GM21423 (cell line): ENCODE measurements at regions not wholly inside any gene's neighbourhood (a gene's known extent, or its start where the extent isn't known, plus 50 kb on each side); places are given as distances from the start of the nearest gene placed in this dataset.

Experiments used
- ATAC-seq: cut with Tn5 transposase; IDR thresholded peaks from one replicate; pipeline ENCODE4 v1.9.1; 2021; ENCODE audit warnings: mild to moderate bottlenecking, moderate library complexity; ENCODE audit not compliant: unreplicated experiment

DNA sequence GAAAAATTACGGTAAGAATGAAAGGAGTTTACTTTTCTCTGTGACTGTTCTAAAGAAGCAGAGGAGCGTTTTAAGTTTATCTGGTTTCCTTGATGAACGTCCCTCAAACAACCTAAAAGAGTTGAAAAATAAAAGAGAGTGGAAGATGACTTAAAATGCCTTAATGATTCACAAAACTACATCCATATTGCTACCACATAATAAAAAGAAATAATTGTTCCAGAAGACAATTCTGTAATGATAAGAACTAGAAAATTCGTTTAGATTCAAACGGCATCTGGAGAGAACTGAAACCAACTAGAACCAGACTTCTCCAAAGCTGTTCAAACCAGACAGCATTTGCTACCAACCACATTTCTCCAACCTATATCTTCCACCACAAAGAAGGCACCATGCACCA lies 68.1 kb downstream of the TEKT4 start:
- ATAC-seq: no peak

DNA sequence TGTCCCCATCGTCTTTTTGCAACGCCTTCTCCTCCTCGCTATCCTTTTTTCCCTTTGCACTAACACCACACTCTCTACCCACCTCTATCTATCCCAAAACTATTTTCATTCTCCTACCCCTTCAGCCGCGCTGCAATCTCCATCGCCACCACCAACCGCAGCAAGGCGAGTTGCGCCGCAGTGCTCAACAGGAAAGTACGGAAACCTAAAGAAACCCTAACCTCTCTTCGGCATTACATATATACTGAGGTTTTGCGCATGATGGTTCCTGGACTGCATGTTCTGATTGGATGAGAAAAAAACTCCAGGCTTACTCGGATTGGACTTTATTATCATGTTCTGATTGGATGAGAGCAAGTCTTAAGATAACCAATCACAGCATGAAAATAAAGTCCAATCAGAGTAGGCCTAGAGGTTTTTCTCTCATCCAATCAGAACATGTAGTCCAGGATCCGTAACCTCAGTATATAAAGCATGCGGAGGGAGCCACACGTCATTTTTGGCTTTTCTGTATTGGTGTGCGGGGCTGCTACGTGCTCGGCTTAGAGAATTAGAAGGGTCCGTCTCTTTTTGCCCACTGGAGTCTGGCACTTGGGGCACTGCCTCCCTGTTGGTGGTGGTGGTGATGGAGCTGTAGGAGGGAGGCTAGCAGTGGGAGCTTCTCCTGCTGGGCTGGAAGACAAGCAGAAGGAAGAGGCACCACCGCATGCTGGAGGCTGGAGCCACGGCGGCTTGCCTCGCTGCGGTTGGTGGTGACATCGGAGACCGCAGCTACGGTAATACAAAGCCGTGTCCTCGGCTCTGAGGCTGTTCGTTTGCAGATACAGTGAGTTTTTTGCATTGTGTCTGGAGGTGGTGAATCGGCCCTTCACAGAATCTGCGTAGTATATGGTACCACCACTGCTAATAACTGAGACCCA lies 76.1 kb downstream of the TEKT4 start:
- no peak for ATAC-seq

DNA sequence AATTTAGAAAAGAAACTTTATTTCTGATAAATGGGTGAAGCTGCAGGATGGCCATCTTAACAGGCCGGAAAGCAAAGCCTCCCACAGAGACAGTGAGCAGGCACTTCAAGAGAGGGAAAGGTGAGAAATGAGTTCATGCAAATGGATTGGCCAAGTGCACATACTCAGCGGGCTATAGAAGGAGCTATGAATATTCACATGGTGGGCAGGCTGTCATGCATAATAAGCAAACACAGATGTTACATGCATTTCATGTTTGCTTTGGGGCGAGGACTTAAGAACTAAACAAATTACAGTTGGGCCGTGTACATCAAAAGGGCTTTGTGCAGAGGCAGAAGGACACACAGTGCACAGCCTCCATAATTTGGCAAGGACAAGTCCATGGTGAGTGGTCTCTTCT lies 69.8 kb upstream of the MAL start:
- no peak for ATAC-seq

DNA sequence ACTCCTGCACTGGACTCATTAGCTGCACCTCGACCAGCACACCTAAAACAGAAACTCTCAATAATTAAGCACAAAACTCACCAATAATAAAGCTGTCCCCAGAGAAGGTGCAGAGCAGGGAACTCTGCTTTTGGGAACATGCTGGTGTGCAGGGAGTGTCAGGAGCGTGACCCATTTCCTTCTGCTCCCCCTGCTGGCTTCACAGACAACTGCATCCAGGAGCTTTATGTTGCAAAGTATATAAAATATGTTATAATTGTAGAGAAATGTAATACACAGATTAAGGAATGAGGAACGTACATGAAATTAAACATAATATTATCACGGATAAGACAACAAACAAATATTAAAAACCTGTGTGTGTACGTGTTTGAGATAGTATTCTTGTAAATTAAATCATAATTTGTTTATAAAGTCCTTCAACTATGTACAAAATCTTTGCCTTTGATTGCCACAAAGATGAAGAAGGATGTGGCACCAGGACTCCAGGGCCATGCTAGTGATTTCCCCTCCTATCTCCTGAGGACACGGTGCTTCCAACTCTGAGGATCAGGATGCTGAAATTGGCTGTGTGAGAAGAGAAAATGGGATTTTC lies 68.6 kb upstream of the MAL start:
- peak; percentile 71 for ATAC-seq

DNA sequence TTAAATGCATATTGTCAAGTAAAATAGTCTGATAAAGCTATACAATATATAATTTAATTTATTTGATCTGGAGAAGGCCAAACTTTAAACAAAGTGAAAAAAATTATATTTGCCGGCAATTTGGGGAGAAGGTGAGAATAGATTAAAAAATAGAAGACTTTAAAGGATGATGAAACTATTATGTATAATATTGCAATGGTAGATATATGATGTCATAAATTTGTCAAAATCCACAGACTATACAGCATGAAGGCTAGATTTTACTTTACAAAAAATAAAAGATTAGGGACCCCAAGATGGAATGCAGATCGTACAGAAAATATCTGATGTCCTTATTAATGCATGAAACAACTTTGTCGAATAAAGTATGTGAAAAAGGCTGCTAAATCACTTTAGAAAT lies 67.3 kb upstream of the MAL start:
- no peak for ATAC-seq

DNA sequence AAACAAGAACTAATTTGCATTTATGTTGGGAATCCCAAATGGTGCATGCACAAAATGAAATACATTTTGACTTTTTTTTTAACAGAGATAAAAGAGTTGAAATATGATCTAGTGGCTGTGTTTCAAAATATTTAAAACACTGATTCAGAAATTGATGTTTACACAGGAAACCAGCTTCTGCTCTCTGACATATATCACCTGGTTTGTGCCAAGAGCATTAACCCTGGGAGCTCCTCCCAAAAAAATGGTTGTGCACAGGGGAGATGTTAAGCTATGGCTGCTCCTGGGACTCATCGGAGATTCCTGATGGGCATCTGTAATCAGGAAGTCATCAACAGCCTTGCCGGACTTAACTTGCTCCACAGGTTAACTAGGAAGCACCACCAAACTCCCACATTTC lies 65.2 kb upstream of the MAL start:
- ATAC-seq: no peak

DNA sequence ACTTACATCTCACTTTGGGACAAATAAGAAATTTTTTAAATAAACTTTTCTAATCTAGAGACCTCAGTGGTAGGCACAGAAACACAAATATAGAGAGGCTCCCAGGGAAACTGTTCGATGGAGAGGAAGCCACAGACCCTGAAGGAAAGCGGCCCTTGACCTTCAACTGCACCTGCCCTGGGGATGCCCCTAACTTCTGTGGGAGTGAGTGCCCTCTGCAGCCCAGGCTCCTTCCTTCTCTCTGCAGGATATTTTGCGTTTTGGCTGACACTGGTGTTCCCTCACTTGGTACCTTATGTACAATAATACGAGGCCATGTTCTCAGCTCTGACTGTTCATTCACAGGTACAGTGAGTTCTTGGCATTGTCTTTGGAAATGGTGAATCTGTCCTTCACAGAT lies 64.8 kb upstream of the MAL start:
- no peak for ATAC-seq

DNA sequence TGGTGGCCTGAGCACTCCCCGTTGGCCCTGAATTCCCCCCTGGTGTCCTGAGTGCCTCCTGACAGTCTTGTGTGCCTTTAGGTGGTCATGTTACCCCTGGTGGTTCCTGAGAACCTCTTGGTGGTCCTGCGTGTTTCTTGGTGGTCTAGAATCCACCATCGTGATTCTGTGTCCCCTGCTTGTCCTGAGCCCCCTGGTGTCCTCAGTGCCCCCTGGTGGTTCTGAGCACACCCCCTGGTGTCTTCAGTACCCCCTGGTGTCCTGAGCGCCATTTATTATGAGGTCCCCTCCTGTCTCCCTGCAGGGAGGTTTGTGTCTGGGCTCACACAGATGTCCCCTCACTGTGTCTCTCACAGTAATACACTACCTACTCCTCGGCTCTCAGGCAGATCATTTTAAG lies 61.3 kb upstream of the MAL start:
- no peak for ATAC-seq

DNA sequence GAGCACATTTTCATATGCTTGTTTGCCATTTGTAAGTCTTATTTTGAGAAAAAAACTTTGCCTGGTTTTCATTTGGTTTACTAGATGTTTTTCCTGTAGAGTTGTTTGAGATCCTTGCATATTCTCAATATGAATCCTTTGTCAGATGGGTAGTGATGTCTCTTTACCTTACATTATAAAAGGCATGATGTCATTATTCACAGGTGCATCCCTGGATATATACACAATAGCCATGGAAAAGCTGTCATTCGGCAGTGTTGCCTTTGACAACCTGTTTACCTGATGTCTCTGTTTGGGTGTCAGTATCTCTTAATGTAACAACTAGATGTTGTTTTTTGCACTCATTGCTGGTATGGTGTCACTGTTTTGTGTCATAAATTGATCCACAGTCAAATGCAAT lies 58.8 kb upstream of the MAL start:
- no peak for ATAC-seq

DNA sequence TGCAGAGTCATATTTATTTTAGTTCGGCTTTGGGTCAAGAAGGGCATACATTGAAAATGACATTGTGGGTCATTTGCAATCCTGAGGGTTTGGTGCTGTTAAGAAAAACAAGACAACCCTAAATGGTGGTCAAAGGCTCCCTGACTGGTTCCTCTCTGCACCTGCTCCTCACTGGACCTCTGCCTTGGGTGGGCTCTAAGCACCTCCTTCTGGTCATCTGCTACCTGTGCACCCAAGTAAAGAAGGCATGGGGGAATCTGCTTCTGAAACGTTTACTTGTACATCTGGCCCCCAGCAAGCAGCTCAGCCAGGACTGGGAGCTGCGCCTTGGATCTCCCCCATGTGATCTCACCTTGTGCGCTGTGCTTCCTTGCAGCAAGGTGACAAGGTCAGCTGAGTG lies 55.2 kb upstream of the MAL start:
- ATAC-seq: no peak
